Suprapubic skin (tissue), 4 donors: ENCODE measurements at regions not wholly inside any gene's neighbourhood (a gene's known extent, or its start where the extent isn't known, plus 50 kb on each side); places are given as distances from the start of the nearest gene placed in this dataset.
"Not testable (repeated sequence)": the region's sequence is repeated elsewhere in the genome, so short reads cannot be mapped to it uniquely, and the experiment has no call there.

Experiments used
- DNase-seq, 2 donors: peaks; one replicate each; pipeline ENCODE4 v3.0.0-alpha.2; 2019; ENCODE audit warnings: low spot score in 2 of 2
- H3K27ac ChIP-seq: fragments of 200-600 bp; sonication (generic); one replicate; pipeline ENCODE4 v1.5.1; 2019
- H3K27me3 ChIP-seq: fragments of 200-600 bp; sonication (generic); one replicate; pipeline ENCODE4 v1.5.1; 2019
- H3K36me3 ChIP-seq: fragments of 200-600 bp; sonication (generic); one replicate; pipeline ENCODE4 v1.5.1; 2019
- H3K4me1 ChIP-seq: fragments of 200-600 bp; sonication (generic); one replicate; pipeline ENCODE4 v1.5.1; 2019
- H3K4me3 ChIP-seq: fragments of 200-600 bp; sonication (generic); one replicate; pipeline ENCODE4 v1.5.1; 2019; ENCODE audit warnings: mild to moderate bottlenecking
- H3K9me3 ChIP-seq: fragments of 200-600 bp; sonication (generic); one replicate; pipeline ENCODE4 v1.5.1; 2019
- CTCF ChIP-seq, 2 donors: fragments of 200-600 bp in 1 of 2; fragments of 450-650 bp in 1 of 2; sonication (generic) in 1 of 2; IDR thresholded peaks; one replicate each; pipeline ENCODE4 v1.5.1; 2016 to 2019; ENCODE audit warnings: antibody characterized with exemption in 2 of 2, mild to moderate bottlenecking in 1 of 2, moderate library complexity in 1 of 2
- EP300 ChIP-seq: sonication (generic); formaldehyde crosslinking; IDR thresholded peaks from one replicate; pipeline ENCODE4 v1.6.1; 2017; ENCODE audit warnings: antibody characterized with exemption
- POLR2A ChIP-seq, 2 donors: fragments of 450-650 bp; IDR thresholded peaks; one replicate each; pipeline ENCODE4 v1.6.1; 2017; ENCODE audit warnings: antibody characterized with exemption in 2 of 2, mild to moderate bottlenecking in 2 of 2, moderate library complexity in 2 of 2
- POLR2AphosphoS5 ChIP-seq, 3 donors: sonication (generic); formaldehyde crosslinking; IDR thresholded peaks; one replicate each; pipeline ENCODE4 v1.6.1; 2017; ENCODE audit warnings: antibody characterized with exemption in 3 of 3
- WGBS: methylation state at CpG from one replicate; pipeline ENCODE4 v1.1.5; 2018; 5-methylcytosine and 5-hydroxymethylcytosine counted together

- 58% methylated on average over 1 of the region's 1 CpG for WGBS
- no peak for DNase-seq
- H3K4me1 ChIP-seq: no peaks in the 10 kb centered on the region
- no peaks in the 10 kb centered on the region for H3K9me3 ChIP-seq
- H3K27ac ChIP-seq: no peak overlapping the region
- H3K27me3 ChIP-seq: no peaks in the 10 kb centered on the region
- TF ChIP-seq POLR2A (IDR thresholded peaks at IDR 0.05): no peak
- no peak for TF ChIP-seq EP300
- H3K36me3 ChIP-seq: no peaks in the 10 kb centered on the region
- no peak overlapping the region for H3K4me3 ChIP-seq
Observed at GRCh38 chrX:35461164-35461563, 337.0 kb upstream of the MAGEB16 start.

GRCh38 chrX:35496671-35497070 lies 301.5 kb upstream of the MAGEB16 start:
- H3K4me1 ChIP-seq, H3K36me3 ChIP-seq, H3K27ac ChIP-seq, H3K9me3 ChIP-seq, H3K4me3 ChIP-seq, DNase-seq, H3K27me3 ChIP-seq: not testable (repeated sequence)
- WGBS: 70% methylated on average over 7 of the region's 7 CpGs

GRCh38 chrX:35497453-35497852 lies 300.7 kb upstream of the MAGEB16 start:
- H3K4me3 ChIP-seq, H3K9me3 ChIP-seq, DNase-seq, H3K36me3 ChIP-seq, H3K27ac ChIP-seq, H3K27me3 ChIP-seq, H3K4me1 ChIP-seq: not testable (repeated sequence)
- 69% methylated on average over 7 of the region's 7 CpGs for WGBS

GRCh38 chrX:35499071-35499862 lies 298.9 kb upstream of the MAGEB16 start:
- Histone ChIP-seq H3K9me3 (no peaks in the 10 kb centered on the region), H3K4me1 (no peaks in the 10 kb centered on the region), H3K4me3 (no peak overlapping the region), H3K27ac (no peak overlapping the region), H3K36me3 (no peaks in the 10 kb centered on the region), H3K27me3 (no peaks in the 10 kb centered on the region)
- 81% methylated on average over 18 of the region's 55 CpGs for WGBS
- DNase-seq: no peak
- TF ChIP-seq POLR2A (IDR thresholded peaks at IDR 0.05): no peak
- TF ChIP-seq EP300: no peak
- TF ChIP-seq CTCF (IDR thresholded peaks at IDR 0.05): no peak
- no peak for TF ChIP-seq POLR2AphosphoS5 (IDR thresholded peaks at IDR 0.05)

- no peaks in the 10 kb centered on the region for H3K36me3 ChIP-seq
- no peaks in the 10 kb centered on the region for H3K9me3 ChIP-seq
- TF ChIP-seq EP300: no peak
- TF ChIP-seq CTCF (IDR thresholded peaks at IDR 0.05): no peak
- no peak for TF ChIP-seq POLR2AphosphoS5 (IDR thresholded peaks at IDR 0.05)
- TF ChIP-seq POLR2A (IDR thresholded peaks at IDR 0.05): no peak
- WGBS: 52% methylated on average over 3 of the region's 3 CpGs
- H3K27ac ChIP-seq: no peak overlapping the region
- no peaks in the 10 kb centered on the region for H3K27me3 ChIP-seq
- DNase-seq: no peak
- no peaks in the 10 kb centered on the region for H3K4me1 ChIP-seq
- no peak overlapping the region for H3K4me3 ChIP-seq
Observed at GRCh38 chrX:35507701-35508100, 290.4 kb upstream of the MAGEB16 start.

- not testable (repeated sequence) for H3K4me1 ChIP-seq, H3K27ac ChIP-seq, DNase-seq, H3K4me3 ChIP-seq, H3K9me3 ChIP-seq, H3K27me3 ChIP-seq, H3K36me3 ChIP-seq
- WGBS: 79% methylated on average over 8 of the region's 8 CpGs
Observed at GRCh38 chrX:35548003-35548402, 250.1 kb upstream of the MAGEB16 start.

- H3K4me1 ChIP-seq: no peaks in the 10 kb centered on the region
- H3K27me3 ChIP-seq: no peaks in the 10 kb centered on the region
- no peaks in the 10 kb centered on the region for H3K9me3 ChIP-seq
- 82% methylated on average over 1 of the region's 1 CpG for WGBS
- no peak overlapping the region for H3K27ac ChIP-seq
- DNase-seq: no peak
- no peaks in the 10 kb centered on the region for H3K36me3 ChIP-seq
- TF ChIP-seq POLR2A (IDR thresholded peaks at IDR 0.05) (no peak), CTCF (IDR thresholded peaks at IDR 0.05) (no peak), EP300 (no peak), POLR2AphosphoS5 (IDR thresholded peaks at IDR 0.05) (no peak)
- no peak overlapping the region for H3K4me3 ChIP-seq
Observed at GRCh38 chrX:35557916-35558315, 240.2 kb upstream of the MAGEB16 start.
